Adrenal gland (tissue), 9 donors: ENCODE measurements at regions not wholly inside any gene's neighbourhood (a gene's known extent, or its start where the extent isn't known, plus 50 kb on each side); places are given as distances from the start of the nearest gene placed in this dataset.

ENCODE experiments used
- DNase-seq, 7 donors: peaks; one replicate each; pipeline ENCODE4 v3.0.0-alpha.2; 2019 to 2020
- H3K27ac ChIP-seq, 5 donors: fragments of 200-600 bp; sonication (generic) in 4 of 5; 1 replicate in 3 of 5; 2 replicates in 2 of 5; pipeline versions ENCODE4 v1.5.1 to v1.8.0; 2016 to 2020; ENCODE audit warnings: mild to moderate bottlenecking in 1 of 5
- H3K27me3 ChIP-seq: fragments of 200-600 bp; 2 replicates; pipeline ENCODE4 v1.8.0; 2021
- H3K36me3 ChIP-seq, 2 donors: fragments of 200-600 bp; replicated peaks in 1 of 2; 1 replicate in 1 of 2; 2 replicates in 1 of 2; pipeline versions ENCODE4 v1.5.1 to v1.8.0; 2018 to 2022
- H3K4me1 ChIP-seq, 2 donors: fragments of 200-600 bp; replicated peaks in 1 of 2; 1 replicate in 1 of 2; 2 replicates in 1 of 2; pipeline versions ENCODE4 v1.5.1 to v1.8.0; 2018 to 2021
- H3K4me3 ChIP-seq, 4 donors: fragments of 200-600 bp; sonication (generic) in 3 of 4; one replicate each; pipeline ENCODE4 v1.5.1; 2016 to 2018
- H3K9me3 ChIP-seq, 3 donors: fragments of 200-600 bp; sonication (generic) in 1 of 3; replicated peaks in 1 of 3; 1 replicate in 2 of 3; 2 replicates in 1 of 3; pipeline versions ENCODE4 v1.5.1 to v1.8.0; 2016 to 2021
- CTCF ChIP-seq, 6 experiments: fragments of 450-650 bp in 4 of 6; fragments of 200-600 bp in 2 of 6; sonication (generic) in 1 of 6; IDR thresholded peaks; 1 replicate in 5 of 6; 2 replicates in 1 of 6; pipeline versions ENCODE4 v1.5.1 to v1.8.0; 2016 to 2021; ENCODE audit warnings: antibody characterized with exemption in 6 of 6, mild to moderate bottlenecking in 2 of 6, moderate library complexity in 1 of 6
- POLR2A ChIP-seq, 2 donors: fragments of 450-650 bp; IDR thresholded peaks; one replicate each; pipeline ENCODE4 v1.6.1; 2017; ENCODE audit warnings: antibody characterized with exemption in 2 of 2, mild to moderate bottlenecking in 2 of 2, moderate library complexity in 1 of 2
- WGBS, 4 donors: extraction: QIAGEN DNeasy Blood & Tissue Kit in 2 of 4; methylation state at CpG; one replicate each; pipeline versions ENCODE4 v1.1.5 to v1.1.7; 2013 to 2017; 5-methylcytosine and 5-hydroxymethylcytosine counted together
- intact Hi-C, 2 donors: fragments of 100-400 bp; cut with DNase I; formaldehyde crosslinking; loops; one replicate each; pipeline versions ENCODE4 v1.14.1 to v1.15.0; 2022 to 2023
- donor health status: healthy with polysubstance abuse.
- donor health status: Bipolar disorder and iron deficiency.
- donor health status: DM: yes; HTN: yes; CAD: no.
- donor health status: DM: no; HTN: no; CAD: no.
- donor health status: DM: no; HTN: no; CAD: no.

DNA sequence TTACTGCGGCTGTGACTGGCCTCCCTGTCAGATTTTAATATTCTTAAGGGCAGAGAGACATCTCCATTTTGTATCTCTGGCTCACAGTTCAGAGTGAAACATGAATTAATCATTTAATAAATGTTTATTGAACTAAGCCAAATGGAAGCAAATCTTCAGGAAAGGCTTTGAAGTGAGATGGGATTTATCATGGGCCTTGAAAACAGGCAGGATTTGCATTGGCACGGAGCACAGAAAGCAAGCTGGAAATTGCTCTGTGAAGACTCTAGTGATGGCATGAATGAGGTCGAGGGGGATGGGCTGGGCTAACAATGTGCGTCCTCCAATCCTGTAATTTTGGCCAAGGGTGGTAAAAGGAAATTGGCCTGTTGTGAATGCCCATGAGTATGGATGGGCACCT lies 369.8 kb upstream of the SOX11 start:
- Histone ChIP-seq H3K9me3 (no peaks in the 10 kb centered on the region), H3K36me3 (no peaks in the 10 kb centered on the region), H3K27me3 (no peaks in the 10 kb centered on the region), H3K27ac (peak overlapping the region in 1 of 5 donors; percentile 10), H3K4me3 (no peak overlapping the region), H3K4me1 (no peaks in the 10 kb centered on the region)
- peak in 6 of 7 donors; percentile 30 to 66 (median 52) for DNase-seq
- no peak for TF ChIP-seq POLR2A (IDR thresholded peaks at IDR 0.05)
- TF ChIP-seq CTCF (IDR thresholded peaks at IDR 0.05) = no peak
- intact Hi-C loops = no loop called here
- WGBS, 4 donors = 27 to 39% (median 33%) methylated on average over 4 of the region's 4 CpGs

DNA sequence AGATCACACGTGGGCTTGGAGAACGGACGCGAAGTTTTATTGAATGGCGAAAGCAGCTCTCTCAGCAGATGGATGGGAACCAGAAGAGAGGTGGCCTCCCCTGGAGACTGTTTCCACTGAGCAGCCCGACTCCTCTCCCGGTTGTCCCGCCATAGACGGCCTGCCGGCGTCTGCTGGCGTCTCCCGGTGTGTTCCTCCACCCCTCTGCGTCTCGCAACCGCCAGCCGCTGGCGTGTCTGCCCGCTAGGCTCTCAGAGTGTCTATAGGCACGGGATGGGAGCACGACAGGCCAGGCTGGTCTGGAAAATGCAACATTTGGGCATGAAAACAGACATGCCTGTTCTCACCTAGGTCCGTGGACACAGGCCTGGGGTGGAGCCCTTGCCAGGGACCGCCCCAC lies 366.7 kb upstream of the SOX11 start:
- intact Hi-C loops = no loop called here
- no peak for DNase-seq
- H3K27me3 ChIP-seq = no peaks in the 10 kb centered on the region
- no peak overlapping the region for H3K4me3 ChIP-seq
- no peaks in the 10 kb centered on the region for H3K9me3 ChIP-seq
- 93 to 99% (median 95%) methylated on average over 20 to 23 of the region's 23 CpGs for WGBS, 4 donors
- H3K27ac ChIP-seq = no peak overlapping the region
- H3K36me3 ChIP-seq = no peaks in the 10 kb centered on the region
- no peaks in the 10 kb centered on the region for H3K4me1 ChIP-seq
- TF ChIP-seq CTCF (IDR thresholded peaks at IDR 0.05) (no peak), POLR2A (IDR thresholded peaks at IDR 0.05) (no peak)

GRCh38 chr2:5328826-5329225 lies 363.4 kb upstream of the SOX11 start:
- H3K4me1 ChIP-seq = no peaks in the 10 kb centered on the region
- DNase-seq = peak in 2 of 7 donors; percentile 15 to 27
- H3K27me3 ChIP-seq = no peaks in the 10 kb centered on the region
- no peak overlapping the region for H3K27ac ChIP-seq
- intact Hi-C loops = no loop called here
- 46 to 63% (median 49%) methylated on average over 5 of the region's 5 CpGs for WGBS, 4 donors
- no peak overlapping the region for H3K4me3 ChIP-seq
- no peaks in the 10 kb centered on the region for H3K9me3 ChIP-seq
- no peaks in the 10 kb centered on the region for H3K36me3 ChIP-seq
- TF ChIP-seq POLR2A (IDR thresholded peaks at IDR 0.05) (no peak), CTCF (IDR thresholded peaks at IDR 0.05) (no peak)

DNA sequence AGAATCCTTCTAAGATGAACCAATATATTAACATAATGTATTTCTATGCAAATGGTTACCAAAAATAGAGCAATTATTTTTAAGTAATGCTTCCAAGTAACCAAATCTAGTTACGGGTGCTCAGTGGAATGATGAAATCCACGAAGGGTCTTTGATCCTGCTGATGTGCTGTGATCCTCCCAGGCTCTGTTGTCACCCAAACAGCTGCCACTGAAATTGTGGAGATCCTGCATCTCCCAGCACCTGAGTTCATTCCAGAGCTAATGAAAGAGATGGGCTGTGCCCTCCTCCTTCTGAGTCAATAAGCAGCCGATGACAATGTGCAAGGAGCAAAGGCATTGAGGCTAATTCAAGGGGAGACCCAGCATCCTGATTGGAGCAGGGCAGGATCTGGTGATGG lies 362.4 kb upstream of the SOX11 start:
- H3K36me3 ChIP-seq = no peaks in the 10 kb centered on the region
- no peak for TF ChIP-seq CTCF (IDR thresholded peaks at IDR 0.05)
- TF ChIP-seq POLR2A (IDR thresholded peaks at IDR 0.05) = no peak
- H3K4me3 ChIP-seq = no peak overlapping the region
- 84 to 100% (median 86%) methylated on average over 3 of the region's 3 CpGs for WGBS, 4 donors
- H3K27me3 ChIP-seq = no peaks in the 10 kb centered on the region
- no peaks in the 10 kb centered on the region for H3K4me1 ChIP-seq
- intact Hi-C loops = no loop called here
- no peak for DNase-seq
- no peaks in the 10 kb centered on the region for H3K9me3 ChIP-seq
- no peak overlapping the region for H3K27ac ChIP-seq
